SIG-M5 treated with dmso at 0.1 percent for 504 hours (cell line): ENCODE measurements at regions not wholly inside any gene's neighbourhood (a gene's known extent, or its start where the extent isn't known, plus 50 kb on each side); places are given as distances from the start of the nearest gene placed in this dataset.
"Not testable (repeated sequence)": the region's sequence is repeated elsewhere in the genome, so short reads cannot be mapped to it uniquely, and the experiment has no call there.

Source experiments
- DNase-seq: peaks from one replicate; lab custom pipeline; 2025; ENCODE audit not compliant: unreplicated experiment; lab: John Stamatoyannopoulos, UW

DNA sequence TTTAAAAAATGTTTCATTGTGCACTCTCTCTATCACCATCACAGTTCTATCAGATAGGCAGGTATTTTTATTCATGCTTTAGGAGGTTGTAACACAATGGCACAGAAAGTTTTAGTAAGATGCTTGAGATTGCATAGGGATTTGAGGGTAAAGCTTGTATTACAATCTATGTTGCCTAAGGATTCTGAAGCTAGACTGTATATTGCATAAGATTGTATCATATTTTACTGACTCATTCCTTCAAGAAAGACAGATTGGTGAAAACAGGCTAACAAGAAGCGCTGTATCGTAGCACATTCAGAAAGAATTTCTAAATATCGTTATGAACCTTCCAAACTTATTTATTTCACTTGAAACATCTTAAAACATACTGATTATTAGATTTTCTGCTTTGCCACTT is 577.7 kb downstream of the EBF1 start:
- DNase-seq = no peak

DNA sequence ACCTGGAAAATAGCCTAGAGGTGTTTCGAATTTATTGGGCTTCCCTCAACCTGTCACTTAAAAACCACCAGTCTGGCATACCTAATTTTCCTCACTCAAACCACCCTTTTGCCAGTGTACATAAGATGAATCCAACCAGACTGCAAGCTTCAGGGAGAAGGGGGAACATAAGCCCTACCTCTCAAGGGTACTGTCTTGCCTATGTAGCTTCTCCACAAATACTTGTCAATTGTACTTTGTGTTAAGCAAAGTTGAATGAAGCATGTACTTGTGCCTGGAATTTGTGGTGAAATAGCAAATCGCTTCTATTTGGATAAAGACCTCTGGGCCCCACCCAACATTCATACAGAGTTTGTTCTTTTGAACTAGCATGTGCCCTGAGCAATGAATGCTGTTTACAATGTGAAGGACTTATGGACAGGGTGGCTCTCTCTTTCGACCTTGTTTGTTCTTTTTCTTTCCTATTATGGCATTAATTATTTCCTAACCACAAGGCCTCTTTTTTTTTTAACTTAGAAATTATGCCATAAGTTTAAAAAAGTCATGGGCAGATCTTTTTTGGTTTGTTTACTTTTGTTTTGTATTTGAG is 580.2 kb downstream of the EBF1 start:
- DNase-seq = no peak

GRCh38 chr5:158516521-158516920 is 583.2 kb downstream of the EBF1 start:
- no peak for DNase-seq

DNA sequence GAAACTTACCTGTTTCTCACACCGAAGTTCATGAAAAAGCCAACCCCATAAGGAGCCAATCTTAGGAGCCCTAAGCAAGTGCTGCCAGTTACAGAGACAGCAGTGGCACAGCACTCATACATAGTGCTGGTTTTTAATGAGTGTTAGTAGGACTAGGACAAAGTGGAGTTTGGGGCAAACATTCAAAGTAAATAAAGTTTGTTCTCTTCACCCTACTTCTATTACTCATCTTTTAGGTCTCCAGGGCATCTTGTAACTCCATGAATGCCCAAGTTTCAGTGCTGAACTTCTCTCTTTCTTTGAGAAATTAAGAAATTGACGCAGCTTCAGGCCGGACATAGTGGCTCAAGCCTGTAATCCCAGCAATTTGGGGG is 584.7 kb downstream of the EBF1 start:
- no peak for DNase-seq

DNA sequence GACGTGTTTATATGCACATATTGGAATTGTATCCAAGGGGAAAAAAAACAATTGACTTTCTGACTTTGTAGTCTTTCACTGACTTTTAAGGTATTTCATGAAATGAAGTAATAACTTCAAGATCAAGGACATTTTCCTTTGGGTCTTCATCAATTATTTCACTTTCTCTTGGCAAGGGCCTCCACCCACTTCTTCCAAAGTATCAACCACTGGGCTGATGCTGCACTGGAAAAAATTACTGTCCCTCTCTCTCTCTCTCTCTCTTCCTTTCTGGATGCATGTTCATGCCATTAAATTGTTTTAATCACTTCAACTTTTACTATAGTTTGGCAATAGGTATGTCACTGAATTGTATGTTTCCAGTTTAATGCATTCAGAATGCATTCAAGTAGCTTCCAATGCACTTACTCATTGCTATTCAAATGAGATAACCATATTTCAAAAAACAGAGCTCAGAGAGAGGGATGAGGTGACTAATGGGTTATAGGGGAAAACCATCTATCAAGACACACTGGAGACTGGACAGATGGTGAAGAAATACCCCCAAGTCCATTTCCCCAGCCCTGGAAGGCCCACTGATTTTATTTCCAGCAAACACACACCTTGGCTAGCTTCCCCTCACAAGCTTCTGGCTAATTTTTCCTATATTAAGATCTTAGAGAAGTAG is 585.3 kb downstream of the EBF1 start:
- DNase-seq = no peak

DNA sequence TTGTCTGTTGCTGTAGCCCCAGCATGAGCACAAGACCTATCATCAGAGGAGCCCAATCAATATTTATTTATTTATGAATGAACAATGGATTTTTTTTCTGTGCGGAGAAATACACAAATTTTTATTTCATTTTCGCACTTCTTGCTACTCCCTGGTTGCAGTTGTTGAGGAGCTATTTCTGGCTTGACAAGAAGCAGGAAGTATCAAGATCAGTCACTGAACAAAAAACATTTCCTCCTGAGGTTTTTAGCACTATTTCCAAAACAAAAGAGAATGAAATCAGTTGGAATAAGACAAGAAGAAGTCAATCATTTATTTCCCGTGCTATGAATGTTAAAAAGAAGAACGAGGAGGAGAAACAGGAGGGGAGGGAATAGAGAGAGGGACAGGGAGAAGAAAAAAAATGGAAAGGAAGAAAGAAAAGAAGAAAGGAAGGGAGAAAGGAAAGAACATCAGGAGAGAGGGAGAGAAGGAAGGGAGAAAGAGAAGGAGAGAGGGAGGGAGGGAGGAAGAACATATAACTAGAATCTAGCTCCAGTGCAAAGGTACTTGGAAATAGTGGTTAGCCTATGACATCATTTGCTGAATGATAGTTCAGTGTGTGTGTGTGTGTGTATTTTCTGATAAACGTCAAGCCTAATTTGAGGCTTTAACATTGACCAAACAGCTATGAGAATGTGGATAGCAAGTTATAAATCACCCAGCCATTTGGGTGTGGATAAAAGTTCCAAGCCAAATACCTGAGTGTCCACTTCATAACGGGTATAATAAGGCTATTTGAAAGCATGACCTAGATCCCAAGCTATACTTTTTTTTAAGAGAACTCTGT is 586.0 kb downstream of the EBF1 start:
- no peak for DNase-seq

GRCh38 chr5:158511454-158511853 is 588.3 kb downstream of the EBF1 start:
- no peak for DNase-seq

GRCh38 chr5:158510479-158510878 is 589.2 kb downstream of the EBF1 start:
- DNase-seq = no peak

- DNase-seq = no peak
Measured at GRCh38 chr5:158506648-158507047, 593.1 kb downstream of the EBF1 start.

GRCh38 chr5:158502686-158503085 is 597.0 kb downstream of the EBF1 start:
- DNase-seq = no peak

- DNase-seq = no peak
Measured at GRCh38 chr5:158499892-158500418, 599.8 kb downstream of the EBF1 start.

DNA sequence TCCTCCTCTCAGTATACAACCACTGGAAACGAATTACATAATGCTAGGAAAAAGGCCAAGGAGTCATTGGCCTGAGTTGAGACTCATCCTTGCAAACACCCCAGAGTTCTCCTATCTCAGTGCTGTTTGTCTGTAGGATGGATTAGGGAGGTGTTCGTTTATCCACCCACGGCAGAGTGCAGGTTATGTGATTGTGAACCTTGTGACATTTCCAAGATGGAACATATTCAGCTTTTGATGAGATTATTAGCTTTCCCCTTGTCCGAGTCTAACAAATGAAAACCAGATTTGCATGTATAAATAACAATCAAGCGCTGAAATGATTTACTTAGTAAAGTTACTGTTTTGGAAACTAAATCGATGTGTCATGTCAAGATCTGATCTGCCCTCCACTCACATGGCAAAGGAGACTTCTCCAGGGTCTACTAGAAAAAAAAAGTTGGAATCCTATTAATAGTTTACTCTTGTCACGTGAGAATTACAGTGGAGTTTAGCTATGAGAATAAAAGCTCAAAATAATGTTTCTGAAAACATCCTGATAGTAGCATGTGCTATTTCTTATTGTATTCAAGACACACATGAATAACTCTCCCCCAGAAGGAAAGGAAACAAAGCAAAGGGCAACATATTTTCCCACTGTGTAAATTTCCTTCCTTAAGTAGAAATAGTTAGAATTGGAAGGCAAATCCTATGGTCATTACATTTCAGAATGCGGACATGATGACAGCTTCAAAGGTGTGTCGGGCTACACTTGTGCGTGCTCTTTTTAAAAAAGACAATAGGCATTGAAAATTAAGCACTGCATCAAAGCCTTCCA is 600.4 kb downstream of the EBF1 start:
- DNase-seq = no peak

DNA sequence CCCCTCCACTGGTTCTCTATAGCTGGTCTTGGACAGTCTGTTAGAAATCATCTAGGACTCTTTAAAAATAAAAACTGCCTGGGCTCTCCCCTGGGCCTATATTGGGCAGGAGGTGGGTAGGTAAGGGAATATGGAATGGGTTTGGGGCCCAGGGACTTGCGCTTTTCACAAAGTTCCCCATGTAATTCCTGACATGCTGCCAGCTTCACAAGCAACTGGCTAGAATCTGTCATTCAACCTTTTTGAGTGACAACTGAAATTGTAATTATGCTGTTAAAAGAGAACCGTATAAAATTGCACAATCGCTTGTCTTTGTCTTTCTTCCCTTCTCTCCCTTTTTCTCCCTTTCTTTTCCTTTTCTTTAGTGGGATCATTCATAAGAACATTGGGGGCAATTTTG is 603.1 kb downstream of the EBF1 start:
- DNase-seq = no peak

GRCh38 chr5:158494541-158494940 is 605.2 kb downstream of the EBF1 start:
- DNase-seq = no peak

DNA sequence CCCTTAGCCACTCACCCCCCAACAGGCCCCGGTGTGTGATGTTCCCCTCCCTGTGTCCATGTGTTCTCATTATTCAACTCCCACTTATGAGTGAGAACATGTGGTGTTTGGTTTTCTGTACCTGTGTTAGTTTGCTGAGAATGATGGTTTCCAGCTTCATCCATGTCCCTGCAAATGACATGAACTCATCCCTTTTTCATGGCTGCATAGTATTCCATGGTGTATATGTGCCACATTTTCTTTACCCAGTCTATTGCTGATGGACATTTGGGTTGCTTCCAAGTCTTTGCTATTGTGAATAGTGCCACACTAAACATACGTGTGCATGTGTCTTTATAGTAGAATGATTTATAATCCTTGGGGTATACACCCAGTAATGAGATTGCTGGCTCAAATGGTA is 605.7 kb downstream of the EBF1 start:
- not testable (repeated sequence) for DNase-seq

DNA sequence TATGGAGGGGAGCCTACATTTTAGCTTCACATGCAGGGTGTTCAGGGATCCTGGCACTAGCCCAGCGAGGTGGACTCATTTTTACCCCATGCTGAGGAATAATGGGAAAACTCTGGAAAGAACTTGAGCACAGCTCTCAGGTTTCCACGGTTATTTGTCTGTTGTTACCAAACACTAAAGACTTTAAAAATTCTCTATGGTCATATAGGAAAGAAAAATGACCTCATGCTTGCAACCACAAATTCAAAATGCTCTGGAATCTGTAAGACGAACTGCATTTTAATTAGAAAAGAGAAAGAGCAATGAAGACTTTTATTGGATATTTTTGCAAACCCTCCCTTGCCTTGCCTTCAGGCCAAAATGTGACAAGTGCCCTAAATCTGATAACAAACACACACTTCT is 606.9 kb downstream of the EBF1 start:
- no peak for DNase-seq

GRCh38 chr5:158492136-158492535 is 607.6 kb downstream of the EBF1 start:
- DNase-seq = no peak

DNA sequence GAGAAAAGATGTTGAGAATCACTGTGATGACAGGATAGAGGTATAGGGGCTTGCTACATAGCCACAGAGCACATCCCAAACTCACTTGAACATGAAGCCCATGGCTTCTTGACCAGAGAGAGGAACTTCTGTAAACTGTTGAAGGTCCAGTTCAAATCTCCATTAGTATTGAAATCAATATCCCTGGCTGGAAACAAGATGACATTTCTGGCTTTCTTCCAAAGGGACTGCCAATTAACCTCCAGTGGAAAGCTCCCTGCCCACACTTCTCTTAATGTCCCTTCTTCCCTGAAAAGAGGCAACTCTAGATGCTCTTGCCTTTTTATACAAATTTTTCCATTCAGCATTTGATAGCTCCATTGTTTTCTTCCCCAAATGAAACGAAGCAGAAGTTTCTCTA is 612.1 kb downstream of the EBF1 start:
- DNase-seq = no peak

- DNase-seq = no peak
Measured at GRCh38 chr5:158487156-158487555, 612.6 kb downstream of the EBF1 start.

GRCh38 chr5:158486566-158486965 is 613.1 kb downstream of the EBF1 start:
- no peak for DNase-seq

DNA sequence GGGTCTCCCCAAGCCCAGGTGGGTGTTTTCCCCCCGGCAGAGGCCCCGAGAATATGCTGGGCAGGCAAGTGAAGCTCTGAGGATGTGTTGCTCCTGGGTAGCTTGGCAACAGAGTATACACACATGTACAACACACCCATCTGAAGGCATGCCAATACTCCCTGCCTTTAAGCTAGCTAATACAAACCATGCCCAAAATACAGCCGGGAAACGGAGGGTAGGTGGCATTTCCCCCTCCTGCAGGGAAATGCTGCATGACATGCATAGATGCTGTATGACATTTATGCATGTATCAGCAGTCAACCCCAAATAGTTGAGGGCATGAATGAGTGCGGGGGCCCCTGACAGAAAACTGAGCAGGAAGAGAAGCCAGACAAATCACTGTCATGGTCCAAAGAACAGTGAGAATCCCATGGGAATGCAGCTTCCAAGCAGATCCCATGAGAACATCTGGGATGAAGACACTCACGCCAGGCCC is 614.1 kb downstream of the EBF1 start:
- DNase-seq = no peak
